HEK293T (cell line): ENCODE measurements at regions not wholly inside any gene's neighbourhood (a gene's known extent, or its start where the extent isn't known, plus 50 kb on each side); places are given as distances from the start of the nearest gene placed in this dataset.

ENCODE experiments used
- ARNT ChIP-seq: fragments of 450-650 bp; IDR thresholded peaks from 2 replicates; pipeline ENCODE4 v1.6.1; 2017; ENCODE audit warnings: mild to moderate bottlenecking
- BHLHE40 ChIP-seq: fragments of 450-650 bp; IDR thresholded peaks from 2 replicates; pipeline ENCODE4 v1.6.1; 2016; ENCODE audit warnings: mild to moderate bottlenecking, moderate library complexity, borderline replicate concordance
- ELF4 ChIP-seq: fragments of 450-650 bp; IDR thresholded peaks from 2 replicates; pipeline ENCODE4 v1.6.1; 2017; ENCODE audit warnings: antibody characterized with exemption
- FOXK2 ChIP-seq: fragments of 450-650 bp; IDR thresholded peaks from 2 replicates; pipeline ENCODE4 v1.6.1; 2016; ENCODE audit warnings: mild to moderate bottlenecking
- FOXM1 ChIP-seq: fragments of 450-650 bp; IDR thresholded peaks from 2 replicates; pipeline ENCODE4 v1.6.1; 2017; ENCODE audit warnings: mild to moderate bottlenecking, borderline replicate concordance
- HDGF ChIP-seq: fragments of 450-650 bp; IDR thresholded peaks from 2 replicates; pipeline ENCODE4 v1.6.1; 2017; ENCODE audit warnings: antibody characterized with exemption, borderline replicate concordance
- LEF1 ChIP-seq: fragments of 450-650 bp; IDR thresholded peaks from 2 replicates; pipeline ENCODE4 v1.6.1; 2017; ENCODE audit warnings: mild to moderate bottlenecking, borderline replicate concordance
- NFRKB ChIP-seq: fragments of 450-650 bp; IDR thresholded peaks from 2 replicates; pipeline ENCODE4 v1.6.1; 2016; ENCODE audit warnings: mild to moderate bottlenecking, moderate library complexity
- SP1 ChIP-seq: fragments of 450-650 bp; IDR thresholded peaks from 2 replicates; pipeline ENCODE4 v1.6.1; 2017
- SUZ12 ChIP-seq: fragments of 450-650 bp; IDR thresholded peaks from 2 replicates; pipeline ENCODE4 v1.6.1; 2016; ENCODE audit warnings: mild to moderate bottlenecking
- TARDBP ChIP-seq: fragments of 450-650 bp; IDR thresholded peaks from 2 replicates; pipeline ENCODE4 v1.6.1; 2016
- ZNF384 ChIP-seq: fragments of 450-650 bp; IDR thresholded peaks from 2 replicates; pipeline ENCODE4 v1.6.1; 2016

DNA sequence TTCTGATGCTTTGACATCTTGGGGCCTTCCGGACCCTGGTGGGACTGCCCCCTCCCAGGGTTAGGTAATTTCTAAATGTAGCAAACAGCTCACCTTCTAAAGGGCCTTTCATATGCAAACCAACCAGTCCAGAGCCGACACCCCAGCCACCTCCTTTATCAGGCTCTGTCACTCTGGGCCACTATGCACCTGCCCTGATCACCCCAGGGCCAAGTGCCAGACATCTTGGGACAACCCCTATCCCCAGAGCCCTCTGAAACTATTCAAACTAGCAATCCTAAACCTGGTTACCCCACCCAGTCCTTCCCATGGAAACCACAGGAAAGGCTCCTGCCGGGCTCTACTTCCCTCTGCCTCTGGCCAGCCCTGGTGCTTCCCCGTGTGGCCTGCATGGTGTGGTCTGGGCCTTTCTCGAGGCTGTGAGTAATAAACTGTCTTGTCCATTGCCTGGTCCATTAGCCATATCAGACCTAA, 91.2 kb upstream of the TNRC6C start:
- no peak for TF ChIP-seq FOXM1
- no peak for TF ChIP-seq SUZ12
- no peak for TF ChIP-seq ZNF384
- TF ChIP-seq FOXK2: no peak
- TF ChIP-seq LEF1: no peak
- no peak for TF ChIP-seq NFRKB
- TF ChIP-seq TARDBP: no peak
- no peak for TF ChIP-seq SP1
- no peak for TF ChIP-seq ELF4
- no peak for TF ChIP-seq BHLHE40
- TF ChIP-seq HDGF: no peak
- TF ChIP-seq ARNT: no peak
